ENCODE measurements at regions not wholly inside any gene's neighbourhood (a gene's known extent, or its start where the extent isn't known, plus 50 kb on each side); places are given as distances from the start of the nearest gene placed in this dataset.
A peak's percentile ranks its signal among the peaks of the same experiment; 100 is the strongest.
"Not testable (repeated sequence)": the region's sequence is repeated elsewhere in the genome, so short reads cannot be mapped to it uniquely, and the experiment has no call there.

DNA sequence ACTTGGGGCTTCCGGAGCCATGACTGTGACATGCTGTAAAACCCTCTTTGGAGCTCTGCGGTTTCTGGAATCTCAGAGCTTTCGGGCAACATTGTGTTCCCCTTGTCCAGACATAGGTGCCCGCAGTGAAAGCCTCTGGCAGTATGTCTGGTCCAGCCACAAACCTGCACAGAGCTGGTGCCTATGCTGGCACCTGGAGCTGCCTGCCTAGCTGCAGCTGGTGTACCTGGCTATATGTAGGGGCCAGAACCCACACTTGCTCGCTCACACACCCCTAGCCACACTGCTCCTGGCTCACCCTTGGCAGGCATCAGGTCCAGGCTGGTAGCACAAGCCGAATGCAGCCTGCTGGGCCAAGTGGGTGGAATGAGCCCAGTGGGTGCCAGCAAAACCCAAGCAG lies 861.1 kb downstream of the FLRT2 start:
- H3K36me3 ChIP-seq (ENCODE audit: insufficient read depth, low read length): no peaks in the 10 kb centered on the region
- H3K4me1 ChIP-seq (ENCODE audit: insufficient read depth, low read length): no peaks in the 10 kb centered on the region
- H3K9me3 ChIP-seq (ENCODE audit: control insufficient read depth, insufficient read depth, low read length): no peaks in the 10 kb centered on the region
- H3K9ac ChIP-seq (ENCODE audit: low read depth, low read length): no peak overlapping the region

DNA sequence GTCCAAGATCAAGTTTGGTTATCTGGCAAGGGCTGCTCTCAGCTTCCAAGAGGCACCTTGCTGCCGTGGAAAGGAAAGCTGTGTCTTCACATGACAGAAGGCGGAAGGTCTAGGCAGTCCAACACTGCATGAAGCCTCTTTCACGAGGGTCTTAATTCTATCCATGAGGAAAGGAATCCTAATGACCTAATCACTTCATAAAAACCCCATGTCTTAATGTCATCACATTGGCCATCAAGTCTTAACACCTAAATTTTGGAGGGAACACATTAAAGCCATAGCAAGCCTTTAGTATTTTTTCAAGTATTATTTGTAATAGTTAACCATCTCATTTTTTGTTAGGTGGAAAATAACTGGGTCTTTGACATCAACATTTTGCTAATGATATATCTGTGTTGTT lies 858.3 kb downstream of the FLRT2 start:
- no peaks in the 10 kb centered on the region for H3K4me1 ChIP-seq (ENCODE audit: insufficient read depth, low read length)
- no peaks in the 10 kb centered on the region for H3K9me3 ChIP-seq (ENCODE audit: control insufficient read depth, insufficient read depth, low read length)
- no peaks in the 10 kb centered on the region for H3K36me3 ChIP-seq (ENCODE audit: insufficient read depth, low read length)
- no peak overlapping the region for H3K9ac ChIP-seq (ENCODE audit: low read depth, low read length)

DNA sequence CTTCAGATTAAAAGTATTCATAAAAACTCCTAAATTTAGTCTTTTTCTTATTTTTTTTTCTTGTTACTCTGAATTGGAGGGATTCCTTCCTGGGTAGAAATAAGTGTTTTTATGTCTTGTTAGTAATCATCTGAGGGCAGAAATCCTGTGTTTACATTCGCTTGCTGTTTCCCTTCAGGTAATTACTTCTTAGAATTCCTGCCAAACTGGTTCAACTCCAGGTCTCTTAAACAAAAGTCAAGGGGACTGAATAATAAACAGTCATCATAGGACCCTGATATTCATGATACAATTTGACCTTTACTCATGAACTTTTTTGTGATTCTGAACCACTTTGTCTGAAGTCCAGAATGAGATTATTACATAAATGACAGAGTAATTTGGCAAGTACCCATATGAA lies 843.9 kb downstream of the FLRT2 start:
- Histone ChIP-seq H3K9ac (ENCODE audit: low read depth, low read length) (no peak overlapping the region), H3K36me3 (ENCODE audit: insufficient read depth, low read length) (no peaks in the 10 kb centered on the region), H3K9me3 (ENCODE audit: control insufficient read depth, insufficient read depth, low read length) (peaks cover 8% of the 10 kb centered on the region), H3K4me1 (ENCODE audit: insufficient read depth, low read length) (no peaks in the 10 kb centered on the region)

DNA sequence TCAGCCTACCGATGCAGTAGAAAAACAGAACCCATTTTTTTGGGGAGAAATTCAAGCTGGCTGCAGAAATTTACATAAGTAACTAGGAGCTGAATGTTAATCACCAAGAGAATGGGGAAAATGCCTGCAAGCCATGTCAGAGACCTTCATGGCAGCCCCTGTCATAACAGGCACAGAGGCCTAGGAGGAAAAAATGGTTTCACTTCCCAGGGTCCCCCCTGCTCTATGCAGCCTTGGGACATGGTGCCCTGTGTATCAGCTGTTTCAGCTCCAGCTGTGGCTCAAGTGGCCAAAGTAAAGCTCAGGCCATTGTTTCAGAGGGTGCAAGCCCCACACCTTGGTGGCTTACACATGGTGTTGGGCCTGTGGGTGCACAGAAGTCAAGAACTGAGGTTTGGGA lies 842.5 kb downstream of the FLRT2 start:
- Histone ChIP-seq H3K9me3 (ENCODE audit: control insufficient read depth, insufficient read depth, low read length) (peaks cover 8% of the 10 kb centered on the region), H3K4me1 (ENCODE audit: insufficient read depth, low read length) (no peaks in the 10 kb centered on the region), H3K36me3 (ENCODE audit: insufficient read depth, low read length) (no peaks in the 10 kb centered on the region), H3K9ac (ENCODE audit: low read depth, low read length) (no peak overlapping the region)

DNA sequence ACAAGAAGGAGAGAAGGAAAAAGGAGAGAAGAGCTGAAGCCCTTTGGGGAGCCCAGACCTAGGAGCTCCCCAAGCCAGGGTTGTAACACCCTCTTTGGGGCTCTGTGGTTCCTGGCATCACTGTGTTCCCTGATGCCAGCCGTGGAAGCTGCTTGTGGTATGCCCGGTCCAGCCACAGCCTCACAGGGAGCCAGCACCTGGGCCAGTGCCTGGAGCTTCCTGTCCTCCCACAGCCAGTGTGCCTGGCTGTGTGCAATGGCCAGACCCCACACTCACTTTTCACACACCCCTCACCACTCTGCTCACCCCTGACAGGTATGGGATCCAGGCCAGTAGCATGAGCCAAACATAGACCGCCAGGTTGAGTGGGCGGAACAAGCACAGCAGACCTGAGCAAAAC lies 834.7 kb downstream of the FLRT2 start:
- Histone ChIP-seq H3K9ac (ENCODE audit: low read depth, low read length) (no peak overlapping the region), H3K36me3 (ENCODE audit: insufficient read depth, low read length) (no peaks in the 10 kb centered on the region), H3K4me1 (ENCODE audit: insufficient read depth, low read length) (no peaks in the 10 kb centered on the region), H3K9me3 (ENCODE audit: control insufficient read depth, insufficient read depth, low read length) (no peaks in the 10 kb centered on the region)

DNA sequence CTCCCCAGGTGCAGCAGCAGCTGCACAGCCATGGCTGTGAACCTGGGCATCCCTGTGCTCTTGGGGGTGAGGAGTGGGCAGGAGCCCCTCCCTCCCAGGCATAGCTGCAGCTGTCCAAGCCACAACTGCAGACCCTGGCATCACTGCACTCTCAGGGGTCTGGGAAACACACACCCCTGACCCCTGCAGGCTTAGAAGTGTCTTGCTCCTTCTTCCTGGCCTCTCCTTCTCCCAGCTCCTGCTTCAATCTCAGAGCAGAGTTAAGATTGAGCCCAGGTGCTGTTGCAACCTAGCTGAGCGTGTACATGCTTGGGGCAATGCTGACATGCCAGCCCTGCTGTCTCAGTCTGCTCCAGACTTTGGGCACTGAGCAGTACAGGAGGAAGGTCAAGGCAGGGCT lies 833.6 kb downstream of the FLRT2 start:
- H3K9ac ChIP-seq (ENCODE audit: low read depth, low read length): no peak overlapping the region
- no peaks in the 10 kb centered on the region for H3K9me3 ChIP-seq (ENCODE audit: control insufficient read depth, insufficient read depth, low read length)
- H3K4me1 ChIP-seq (ENCODE audit: insufficient read depth, low read length): no peaks in the 10 kb centered on the region
- no peaks in the 10 kb centered on the region for H3K36me3 ChIP-seq (ENCODE audit: insufficient read depth, low read length)

DNA sequence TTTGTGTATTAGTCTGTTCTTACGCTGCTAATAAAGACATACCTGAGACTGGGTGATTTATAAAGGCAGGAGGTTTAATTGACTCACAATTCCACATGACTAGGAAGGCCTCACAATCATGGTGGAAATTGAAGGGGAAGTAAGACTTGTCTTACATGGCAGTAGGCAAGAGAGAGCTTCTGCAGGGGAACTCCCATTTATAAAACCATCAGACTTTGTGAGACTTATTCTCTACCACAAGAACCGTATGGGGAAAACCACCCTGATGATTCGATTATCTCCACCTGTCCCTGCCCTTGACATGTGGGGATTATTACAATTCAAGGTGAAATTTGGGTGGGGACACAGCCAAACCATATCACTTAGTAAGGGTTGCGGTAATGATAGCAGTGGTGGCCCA lies 833.1 kb downstream of the FLRT2 start:
- Histone ChIP-seq H3K36me3 (ENCODE audit: insufficient read depth, low read length) (no peaks in the 10 kb centered on the region), H3K4me1 (ENCODE audit: insufficient read depth, low read length) (no peaks in the 10 kb centered on the region), H3K9ac (ENCODE audit: low read depth, low read length) (no peak overlapping the region), H3K9me3 (ENCODE audit: control insufficient read depth, insufficient read depth, low read length) (no peaks in the 10 kb centered on the region)

DNA sequence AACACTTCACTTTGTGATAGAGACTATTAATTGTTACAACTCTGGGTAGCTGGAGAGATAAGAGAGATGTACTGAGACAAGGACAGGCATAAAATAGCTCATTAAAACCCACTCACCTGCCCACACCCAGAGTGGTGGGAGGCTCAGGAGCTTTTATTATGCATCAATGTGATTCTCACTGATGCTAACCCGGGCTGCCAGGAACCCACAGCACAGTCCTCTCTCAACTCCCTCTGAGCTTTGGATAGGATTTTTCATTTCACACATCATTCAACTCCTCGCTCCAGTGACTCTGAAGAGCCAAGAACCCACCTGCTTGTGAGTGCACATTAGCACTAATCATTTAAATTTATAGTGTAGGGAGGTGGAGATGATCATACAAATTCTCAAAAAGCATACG lies 827.9 kb downstream of the FLRT2 start:
- no peaks in the 10 kb centered on the region for H3K4me1 ChIP-seq (ENCODE audit: insufficient read depth, low read length)
- no peaks in the 10 kb centered on the region for H3K9me3 ChIP-seq (ENCODE audit: control insufficient read depth, insufficient read depth, low read length)
- no peak overlapping the region for H3K9ac ChIP-seq (ENCODE audit: low read depth, low read length)
- no peaks in the 10 kb centered on the region for H3K36me3 ChIP-seq (ENCODE audit: insufficient read depth, low read length)

DNA sequence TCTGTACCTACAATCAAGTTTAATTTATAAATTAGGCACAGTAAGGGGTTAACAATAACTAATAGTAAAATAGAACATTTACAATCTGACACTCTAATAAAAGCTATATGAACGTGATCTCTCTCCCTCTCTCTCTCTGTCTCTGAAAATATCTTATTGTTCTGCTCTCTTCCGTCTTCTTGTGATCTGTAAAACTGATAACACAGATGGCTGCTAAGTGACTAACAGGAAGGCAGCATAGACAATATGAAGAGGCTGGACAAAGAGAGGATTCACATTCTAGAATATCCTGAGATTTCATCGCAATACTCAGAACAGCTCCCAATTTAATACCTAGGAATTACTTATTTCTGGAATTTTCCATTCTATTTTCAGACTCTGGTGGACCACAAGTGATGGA lies 827.2 kb downstream of the FLRT2 start:
- Histone ChIP-seq H3K4me1 (ENCODE audit: insufficient read depth, low read length) (no peaks in the 10 kb centered on the region), H3K9me3 (ENCODE audit: control insufficient read depth, insufficient read depth, low read length) (no peaks in the 10 kb centered on the region), H3K9ac (ENCODE audit: low read depth, low read length) (no peak overlapping the region), H3K36me3 (ENCODE audit: insufficient read depth, low read length) (no peaks in the 10 kb centered on the region)

DNA sequence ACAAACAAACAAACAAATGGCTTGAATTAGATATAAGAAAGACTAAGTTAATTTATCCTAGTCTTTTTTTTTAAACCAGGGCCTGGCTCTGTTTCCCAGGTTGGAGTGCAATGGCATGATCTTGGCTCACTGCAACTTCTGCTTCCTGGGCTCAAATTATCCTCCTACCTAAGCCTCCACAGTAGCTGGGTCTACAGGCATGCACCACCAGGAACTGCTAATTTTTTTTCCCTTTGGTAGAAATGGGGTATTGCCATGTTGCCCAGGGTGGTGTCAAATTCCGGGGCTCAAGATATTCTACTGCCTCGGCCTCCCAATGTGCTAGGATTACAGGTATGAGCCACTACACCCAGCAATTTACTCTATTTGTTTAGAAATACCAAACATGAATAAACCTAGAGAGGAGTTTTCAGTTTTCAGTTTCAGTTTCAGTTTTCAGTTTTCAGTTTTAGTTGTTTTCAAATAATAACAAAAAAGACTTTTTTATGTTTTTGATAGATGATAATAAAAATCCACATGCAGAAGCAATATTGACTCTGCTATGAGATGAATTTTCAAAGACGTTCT lies 817.0 kb downstream of the FLRT2 start:
- Histone ChIP-seq H3K9ac (ENCODE audit: low read depth, low read length) (no peak overlapping the region), H3K4me1 (ENCODE audit: insufficient read depth, low read length) (no peaks in the 10 kb centered on the region), H3K9me3 (ENCODE audit: control insufficient read depth, insufficient read depth, low read length) (no peaks in the 10 kb centered on the region; the same call in 1 of the 2 replicates), H3K36me3 (ENCODE audit: insufficient read depth, low read length) (no peaks in the 10 kb centered on the region)

DNA sequence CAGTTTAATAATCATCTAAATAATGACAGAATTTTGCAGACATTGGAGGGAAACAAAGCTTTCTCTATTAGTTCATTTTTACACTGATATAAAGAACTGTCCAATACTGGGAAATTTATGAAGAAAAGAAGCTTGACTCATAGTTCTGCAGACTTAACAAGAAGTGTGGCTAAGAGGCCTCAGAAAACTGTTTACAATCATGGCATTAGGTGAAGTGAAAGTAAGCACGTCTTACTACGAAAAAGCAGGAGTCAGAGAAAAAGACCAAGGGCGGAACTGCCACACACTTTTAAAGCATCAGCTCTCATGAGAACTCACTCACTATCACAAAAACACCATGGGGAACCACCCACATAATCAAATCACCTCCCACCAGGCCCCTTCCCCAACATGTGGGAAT lies 804.4 kb downstream of the FLRT2 start:
- no peaks in the 10 kb centered on the region for H3K4me1 ChIP-seq (ENCODE audit: insufficient read depth, low read length)
- no peaks in the 10 kb centered on the region for H3K36me3 ChIP-seq (ENCODE audit: insufficient read depth, low read length)
- no peak overlapping the region for H3K9ac ChIP-seq (ENCODE audit: low read depth, low read length)
- H3K9me3 ChIP-seq (ENCODE audit: control insufficient read depth, insufficient read depth, low read length): no peaks in the 10 kb centered on the region

DNA sequence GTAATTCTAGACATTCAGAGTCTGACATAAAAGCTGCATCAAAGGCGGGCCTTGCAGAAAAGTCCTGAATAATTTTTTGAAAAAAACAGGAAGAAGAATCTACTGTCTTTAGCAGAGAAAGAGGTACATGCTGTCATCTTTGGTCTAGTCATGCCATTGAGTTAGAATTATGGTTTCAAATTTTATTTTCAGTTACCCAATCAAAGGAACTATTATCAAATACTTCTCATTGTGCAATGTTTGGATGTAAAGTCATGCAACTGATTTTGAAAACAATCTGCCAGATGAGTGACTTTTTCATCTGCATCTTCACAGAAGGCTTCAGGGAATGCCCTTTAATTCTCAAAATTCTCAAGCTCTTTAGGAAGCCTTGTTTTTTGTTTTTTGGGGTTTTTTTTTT lies 803.5 kb downstream of the FLRT2 start:
- no peaks in the 10 kb centered on the region for H3K4me1 ChIP-seq (ENCODE audit: insufficient read depth, low read length)
- no peak overlapping the region for H3K9ac ChIP-seq (ENCODE audit: low read depth, low read length)
- no peaks in the 10 kb centered on the region for H3K9me3 ChIP-seq (ENCODE audit: control insufficient read depth, insufficient read depth, low read length)
- no peaks in the 10 kb centered on the region for H3K36me3 ChIP-seq (ENCODE audit: insufficient read depth, low read length)

DNA sequence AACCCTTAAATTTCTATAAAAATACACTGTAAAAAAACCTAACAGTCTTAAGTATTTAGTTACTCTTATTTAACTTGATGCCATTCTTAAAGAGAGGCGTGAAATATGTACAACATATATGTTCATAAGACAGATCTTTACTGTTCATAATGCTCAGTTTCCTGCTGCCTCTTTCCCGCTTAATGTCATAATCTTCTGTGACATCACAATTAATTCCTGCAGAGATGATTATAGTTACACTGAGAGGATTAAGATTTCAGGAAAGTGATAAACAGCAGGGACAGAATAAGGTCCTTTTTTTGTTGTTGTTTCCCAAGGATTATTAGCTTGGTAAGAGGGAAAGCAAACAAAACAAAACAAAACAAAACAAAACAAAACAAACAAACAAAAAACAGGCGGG lies 801.4 kb downstream of the FLRT2 start:
- Histone ChIP-seq H3K9ac (ENCODE audit: low read depth, low read length) (no peak overlapping the region), H3K9me3 (ENCODE audit: control insufficient read depth, insufficient read depth, low read length) (no peaks in the 10 kb centered on the region), H3K4me1 (ENCODE audit: insufficient read depth, low read length) (no peaks in the 10 kb centered on the region), H3K36me3 (ENCODE audit: insufficient read depth, low read length) (no peaks in the 10 kb centered on the region)

DNA sequence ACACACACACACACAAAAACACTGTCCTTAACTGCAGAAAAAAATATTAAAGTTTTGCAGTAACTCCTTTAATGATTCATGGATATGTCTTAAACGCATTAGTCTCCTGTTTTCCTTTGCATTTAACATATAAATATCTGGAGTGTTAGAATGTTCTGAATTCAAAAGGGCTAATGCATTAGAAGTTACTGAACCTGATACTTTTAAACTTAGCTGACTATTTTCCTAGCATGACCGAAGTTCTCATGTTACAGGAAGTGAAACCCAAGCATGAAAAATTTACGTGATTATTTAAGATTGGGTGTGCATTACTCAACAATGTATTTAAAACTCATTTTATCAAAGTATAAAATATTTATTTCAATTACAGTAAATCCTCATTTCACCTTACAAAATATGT lies 791.2 kb downstream of the FLRT2 start:
- H3K9ac ChIP-seq (ENCODE audit: low read depth, low read length): no peak overlapping the region
- H3K4me1 ChIP-seq (ENCODE audit: insufficient read depth, low read length): no peaks in the 10 kb centered on the region
- H3K9me3 ChIP-seq (ENCODE audit: control insufficient read depth, insufficient read depth, low read length): no peaks in the 10 kb centered on the region
- H3K36me3 ChIP-seq (ENCODE audit: insufficient read depth, low read length): no peaks in the 10 kb centered on the region

DNA sequence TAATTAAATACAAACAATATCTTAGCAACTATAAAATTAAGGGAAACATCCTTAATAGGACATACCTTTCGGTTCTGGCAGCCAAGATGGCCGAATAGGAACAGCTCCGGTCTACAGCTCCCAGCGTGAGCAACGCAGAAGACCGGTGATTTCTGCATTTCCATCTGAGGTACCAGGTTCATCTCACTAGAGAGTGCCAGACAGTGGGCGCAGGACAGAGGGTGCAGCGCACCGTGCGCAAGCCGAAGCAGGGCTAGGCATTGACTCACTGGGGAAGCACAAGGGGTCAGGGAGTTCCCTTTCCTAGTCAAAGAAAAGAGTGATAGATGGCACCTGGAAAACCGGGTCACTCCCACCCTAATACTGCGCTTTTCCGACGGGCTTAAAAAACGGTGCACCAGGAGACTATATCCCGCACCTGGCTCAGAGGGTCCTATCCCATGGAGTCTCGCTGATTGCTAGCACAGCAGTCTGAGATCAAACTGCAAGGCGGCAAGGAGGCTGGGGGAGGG lies 782.3 kb downstream of the FLRT2 start:
- not testable (repeated sequence) for H3K9me3 ChIP-seq (ENCODE audit: control insufficient read depth, insufficient read depth, low read length); H3K4me1 ChIP-seq (ENCODE audit: insufficient read depth, low read length); H3K36me3 ChIP-seq (ENCODE audit: insufficient read depth, low read length)
- H3K9ac ChIP-seq (ENCODE audit: low read depth, low read length): peak overlapping the region; percentile 58

DNA sequence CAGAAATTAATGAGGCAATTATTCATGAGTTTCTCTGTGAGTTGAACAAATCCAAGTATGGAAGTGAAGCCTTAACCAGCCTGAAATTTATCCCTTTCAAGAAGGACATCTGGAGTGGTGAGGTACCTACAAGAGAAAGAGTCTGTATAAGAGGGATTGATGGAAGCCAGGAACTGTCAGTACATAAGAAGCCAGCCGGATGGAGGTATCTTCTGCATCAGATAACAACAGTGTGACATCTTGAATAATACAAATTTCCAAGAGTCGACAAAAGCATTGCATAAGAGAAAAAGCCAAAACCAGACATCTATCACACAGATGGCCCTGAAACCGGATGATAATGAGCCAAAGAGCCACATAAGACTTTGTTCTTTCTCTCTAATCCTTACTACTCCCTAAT lies 781.2 kb downstream of the FLRT2 start:
- Histone ChIP-seq H3K9ac (ENCODE audit: low read depth, low read length) (peak overlapping the region; percentile 20; the same call in 1 of the 2 replicates), H3K36me3 (ENCODE audit: insufficient read depth, low read length) (no peaks in the 10 kb centered on the region), H3K9me3 (ENCODE audit: control insufficient read depth, insufficient read depth, low read length) (no peaks in the 10 kb centered on the region), H3K4me1 (ENCODE audit: insufficient read depth, low read length) (peaks cover 3% of the 10 kb centered on the region; the same call in 1 of the 2 replicates)

Data from ES-I3 (cell line).